ENCODE measurements at regions not wholly inside any gene's neighbourhood (a gene's known extent, or its start where the extent isn't known, plus 50 kb on each side); places are given as distances from the start of the nearest gene placed in this dataset.

- Histone ChIP-seq H3K27ac (no peak overlapping the region), H3K4me3 (no peak overlapping the region), H3K9me3 (peaks cover 0 to 5% (median 0%) of the 10 kb centered on the region in 11 donors), H3K27me3 (no peaks in the 10 kb centered on the region), H3K4me1 (no peaks in the 10 kb centered on the region), H3K36me3 (no peaks in the 10 kb centered on the region)
- intact Hi-C loops (cut with DNase I), result no loop called here
- no peak for ATAC-seq
- TF ChIP-seq CTCF (IDR thresholded peaks at IDR 0.05), result no peak
- DNase-seq, result no peak
- WGBS, 2 donors, result 88 to 97% methylated on average over 1 of the region's 1 CpG
Measured at GRCh38 chr5:67255881-67256280, 59.3 kb upstream of the CD180 start.

GRCh38 chr5:67253911-67254310 lies 57.3 kb upstream of the CD180 start:
- intact Hi-C loops (cut with DNase I), result no loop called here
- H3K4me1 ChIP-seq, result peaks cover 0 to 9% (median 4%) of the 10 kb centered on the region in 9 donors

GRCh38 chr5:67249590-67249895 lies 52.9 kb upstream of the CD180 start:
- no peak for TF ChIP-seq CTCF (IDR thresholded peaks at IDR 0.05)
- 32 to 34% methylated on average over 3 of the region's 3 CpGs for WGBS, 2 donors
- H3K36me3 ChIP-seq, result no peaks in the 10 kb centered on the region
- peaks cover 0 to 38% (median 21%) of the 10 kb centered on the region in 9 donors for H3K4me1 ChIP-seq
- intact Hi-C loops (cut with DNase I), result loop anchor here (5.0 to 10.0 kb wide), 13 partner anchors 145 to 1713 kb away; no protein-coding TSS in a partner anchor
- peaks cover 0 to 5% (median 0%) of the 10 kb centered on the region in 11 donors for H3K9me3 ChIP-seq
- no peaks in the 10 kb centered on the region for H3K27me3 ChIP-seq
- no peak overlapping the region for H3K4me3 ChIP-seq
- no peak overlapping the region for H3K27ac ChIP-seq
- ATAC-seq, result no peak
- DNase-seq, result no peak

More at GRCh38 chr5:67253911-67254310, 57.3 kb upstream of the CD180 start:
- no peaks in the 10 kb centered on the region for H3K36me3 ChIP-seq
- ATAC-seq, result no peak
- peaks cover 0 to 5% (median 0%) of the 10 kb centered on the region in 11 donors for H3K9me3 ChIP-seq
- 87 to 97% methylated on average over 2 of the region's 2 CpGs for WGBS, 2 donors
- H3K27ac ChIP-seq, result no peak overlapping the region
- no peak for TF ChIP-seq CTCF (IDR thresholded peaks at IDR 0.05)
- no peak for DNase-seq
- H3K27me3 ChIP-seq, result no peaks in the 10 kb centered on the region
- H3K4me3 ChIP-seq, result no peak overlapping the region

- DNase-seq (no peak), ATAC-seq (peak in 1 of 8 donors; percentile 62)
- 31 to 51% methylated on average over 5 of the region's 5 CpGs for WGBS, 2 donors
- intact Hi-C loops (cut with DNase I), result loop anchor here (5.0 to 10.0 kb wide), 13 partner anchors 146 to 1713 kb away; no protein-coding TSS in a partner anchor
- H3K4me1 ChIP-seq, result peaks cover 0 to 43% (median 25%) of the 10 kb centered on the region in 9 donors
- H3K27ac ChIP-seq, result peak overlapping the region in 1 of 10 donors; percentile 33
- no peaks in the 10 kb centered on the region for H3K27me3 ChIP-seq
- no peak overlapping the region for H3K4me3 ChIP-seq
- H3K36me3 ChIP-seq, result no peaks in the 10 kb centered on the region
- no peak for TF ChIP-seq CTCF (IDR thresholded peaks at IDR 0.05)
- peaks cover 0 to 5% (median 0%) of the 10 kb centered on the region in 11 donors for H3K9me3 ChIP-seq
Measured at GRCh38 chr5:67248703-67249589, 52.3 kb upstream of the CD180 start.

Data from heart right ventricle (tissue), 16 donors.